HG03103 (cell line): ENCODE measurements at regions not wholly inside any gene's neighbourhood (a gene's known extent, or its start where the extent isn't known, plus 50 kb on each side); places are given as distances from the start of the nearest gene placed in this dataset.
A peak's percentile ranks its signal among the peaks of the same experiment; 100 is the strongest.
"Not testable (repeated sequence)": the region's sequence is repeated elsewhere in the genome, so short reads cannot be mapped to it uniquely, and the experiment has no call there.

ENCODE experiments used
- ATAC-seq: cut with Tn5 transposase; IDR thresholded peaks from one replicate; pipeline ENCODE4 v1.9.1; 2021; ENCODE audit warnings: low read depth; ENCODE audit not compliant: unreplicated experiment

DNA sequence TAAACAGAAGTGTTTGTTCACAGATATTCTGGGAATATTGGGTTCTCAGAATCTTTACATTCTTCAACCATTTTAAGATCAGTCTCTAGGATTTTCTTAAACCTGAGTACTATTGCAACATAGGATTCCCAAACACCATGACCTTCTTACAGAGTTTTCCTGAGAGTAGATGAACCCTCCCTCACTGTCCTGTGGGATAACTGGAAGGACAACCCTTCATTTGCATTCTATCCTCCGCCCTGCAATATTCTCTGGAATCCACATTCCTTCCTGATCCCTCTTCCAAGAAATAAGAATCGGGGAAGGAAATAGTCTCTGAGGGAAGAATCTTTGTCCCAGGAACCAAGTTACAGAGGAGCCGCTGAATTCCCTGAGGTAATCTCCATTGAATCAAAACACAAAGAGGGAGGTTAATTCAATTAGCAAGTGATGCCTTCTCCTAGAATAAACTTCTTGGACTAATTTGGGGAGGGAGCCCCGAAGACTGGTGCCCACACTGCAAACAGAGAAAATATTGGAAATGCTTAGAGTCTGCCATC, 99.8 kb upstream of the MBIP start:
- ATAC-seq = no peak

- ATAC-seq = no peak
These were observed 98.5 kb upstream of the MBIP start for GRCh38 chr14:36418937-36419336.

GRCh38 chr14:36411951-36412350, 91.5 kb upstream of the MBIP start:
- not testable (repeated sequence) for ATAC-seq

DNA sequence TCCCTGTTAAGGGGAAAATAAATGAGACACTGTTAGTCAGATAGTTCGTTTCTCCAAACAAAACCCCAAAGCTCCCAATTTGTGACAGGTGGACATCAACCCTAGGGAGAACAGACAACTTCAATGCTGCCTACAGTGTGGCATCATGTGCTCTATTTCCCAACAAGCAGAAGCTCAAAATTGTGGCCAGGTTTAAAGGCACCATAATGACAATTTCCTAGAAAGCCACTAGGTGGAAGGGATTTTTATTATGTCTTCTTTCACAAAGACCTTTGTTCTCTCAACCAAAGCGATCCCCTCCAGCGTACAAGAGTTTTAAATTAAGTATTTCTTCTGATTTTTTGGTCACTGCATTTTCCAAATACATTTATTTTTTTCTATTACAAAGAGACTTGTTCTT, 88.0 kb upstream of the MBIP start:
- ATAC-seq = no peak

- no peak for ATAC-seq
These were observed 85.3 kb upstream of the MBIP start for GRCh38 chr14:36405589-36406274.

DNA sequence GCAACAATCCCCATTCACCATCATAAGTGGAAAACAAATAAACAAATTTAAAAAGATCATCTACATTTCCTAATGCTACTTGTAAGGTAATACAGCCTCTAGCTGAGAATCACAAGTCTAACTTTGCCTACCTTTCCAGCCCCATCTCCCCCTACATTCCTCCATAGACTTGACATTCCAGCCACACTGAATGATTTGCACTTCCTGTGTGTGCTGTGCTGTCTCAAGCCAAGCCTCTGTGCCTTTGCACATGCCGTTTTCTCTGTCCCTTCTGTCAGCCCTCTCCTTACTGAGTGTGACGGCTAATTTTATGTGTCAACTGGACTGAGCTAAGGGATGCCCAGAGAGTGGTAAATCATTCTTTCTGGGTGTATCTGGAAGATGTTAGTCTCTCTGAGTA, 82.4 kb upstream of the MBIP start:
- no peak for ATAC-seq

DNA sequence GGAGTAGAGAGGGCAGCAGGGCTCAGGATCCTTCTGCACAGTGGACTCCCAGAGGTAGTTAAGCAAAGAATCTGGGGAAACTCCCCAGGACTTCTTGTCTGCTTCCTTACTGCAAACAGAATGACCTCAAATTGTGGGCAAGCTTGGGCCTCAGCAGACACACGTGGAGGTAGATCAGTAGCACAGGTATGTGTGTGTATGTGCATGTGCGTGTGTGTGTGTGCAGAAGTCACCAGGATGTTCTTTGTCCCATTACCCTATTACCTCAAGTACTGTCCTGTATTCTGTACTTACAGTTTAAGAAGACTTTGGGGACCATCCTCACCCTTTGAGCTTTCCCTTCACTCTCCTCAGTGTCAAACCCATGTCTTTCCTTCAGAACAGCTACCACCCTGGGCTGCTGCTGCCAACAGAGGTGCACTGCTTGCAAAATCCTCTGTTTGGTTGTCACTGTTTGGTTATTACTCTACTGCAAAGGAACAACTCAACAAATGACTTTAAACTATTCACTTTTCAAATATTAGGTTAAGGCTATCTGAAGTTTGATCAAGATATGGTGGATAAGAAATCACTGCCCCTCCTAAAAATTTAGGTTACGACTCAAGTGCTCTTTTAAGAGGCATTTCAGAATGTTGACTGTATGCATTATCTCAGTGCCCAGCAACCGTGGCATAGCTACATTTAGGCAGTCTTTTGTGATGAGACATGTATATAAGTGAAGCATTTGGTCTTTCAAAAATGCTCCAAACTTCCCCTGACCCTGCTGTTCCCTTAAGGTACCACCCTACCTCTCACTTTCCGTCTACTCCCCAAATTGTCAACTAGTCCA, 78.2 kb upstream of the MBIP start:
- ATAC-seq = no peak

DNA sequence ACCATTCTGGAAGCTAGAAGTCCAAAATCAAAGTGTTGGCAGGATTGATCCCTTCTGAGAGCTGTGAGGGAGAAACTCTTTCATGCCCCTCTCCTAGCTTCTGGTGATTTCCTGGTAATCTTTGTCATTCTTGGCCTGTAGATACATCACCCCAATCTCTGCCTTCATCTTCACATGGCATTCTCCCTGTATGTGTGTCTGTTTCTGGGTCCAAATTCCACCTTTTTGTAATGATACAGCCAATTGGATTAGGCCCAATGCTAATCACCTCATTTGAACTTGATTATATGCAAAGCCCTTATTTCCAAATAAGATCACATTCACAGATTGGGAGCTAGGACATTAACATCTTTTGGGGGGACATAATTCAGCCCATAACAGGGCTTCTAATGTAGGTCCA, 76.9 kb upstream of the MBIP start:
- no peak for ATAC-seq

- ATAC-seq = no peak
These were observed 76.4 kb upstream of the MBIP start for GRCh38 chr14:36396798-36397197.

- no peak for ATAC-seq
These were observed 74.2 kb upstream of the MBIP start for GRCh38 chr14:36394593-36394992.

GRCh38 chr14:36390718-36391117, 70.3 kb upstream of the MBIP start:
- ATAC-seq = no peak

DNA sequence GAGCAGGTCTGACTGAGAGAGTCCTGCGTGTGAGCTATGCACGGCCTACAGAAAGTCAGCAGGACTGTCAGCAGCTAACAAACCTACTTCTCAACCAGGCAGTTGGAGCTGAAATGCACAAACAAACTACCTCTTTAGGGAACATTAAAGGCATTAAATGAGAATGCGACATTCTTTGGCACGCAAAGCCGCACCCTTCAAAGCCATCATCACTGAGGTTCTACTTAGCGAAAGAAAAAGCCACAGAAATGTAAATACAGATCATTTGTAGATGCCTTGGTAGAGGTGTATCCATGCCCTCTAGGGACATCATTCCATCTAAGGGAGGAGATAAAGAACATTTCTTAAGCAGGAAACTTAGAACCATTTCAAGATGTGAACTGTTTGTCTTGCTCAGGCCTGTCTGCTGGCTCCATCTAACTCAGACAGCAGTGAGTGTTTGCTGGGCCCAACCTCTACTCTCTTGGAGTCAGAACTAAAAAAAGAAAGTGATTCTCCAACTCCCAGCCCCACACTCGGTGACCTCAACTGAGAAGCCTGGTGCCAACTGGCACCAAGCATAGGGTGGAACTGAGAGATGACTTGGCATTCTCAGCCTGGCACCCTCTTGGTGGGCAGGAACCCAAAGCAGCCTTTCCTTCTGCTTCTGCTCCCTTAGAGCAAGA, 63.5 kb upstream of the MBIP start:
- no peak for ATAC-seq

- peak; percentile 96 for ATAC-seq
These were observed 53.7 kb upstream of the MBIP start for GRCh38 chr14:36373982-36374673.
